Brain microvascular endothelial cell (primary cell): ENCODE measurements at regions not wholly inside any gene's neighbourhood (a gene's known extent, or its start where the extent isn't known, plus 50 kb on each side); places are given as distances from the start of the nearest gene placed in this dataset.

Experiments used
- DNase-seq: peaks from one replicate; pipeline ENCODE4 v3.0.0-alpha.2; 2020
- H3K27ac ChIP-seq: fragments of 250-450 bp; sonication (Bioruptor Pico); 2 replicates; pipeline ENCODE4 v1.5.1; 2020; ENCODE audit warnings: mild to moderate bottlenecking, moderate library complexity
- H3K27me3 ChIP-seq: fragments of 250-450 bp; sonication (Bioruptor Pico); replicated peaks from 2 replicates; pipeline ENCODE4 v1.5.1; 2020; ENCODE audit warnings: mild to moderate bottlenecking
- H3K36me3 ChIP-seq: fragments of 250-450 bp; sonication (Bioruptor Pico); replicated peaks from 2 replicates; pipeline ENCODE4 v1.5.1; 2020; ENCODE audit warnings: mild to moderate bottlenecking
- H3K4me3 ChIP-seq: 2 replicates; pipeline ENCODE4 v1.5.1; 2011; ENCODE audit warnings: low read depth, mild to moderate bottlenecking, control low read depth, low read length, moderate library complexity
- in situ Hi-C: cut with HindIII; loops from 2 replicates; pipeline ENCODE4 v1.10.0; 2017; ENCODE audit warnings: low sequenced_read_pairs, low pct_ligation_motif_present
- TF ChIP-seq, protein P1 (sequence below): IDR thresholded peaks from 2 replicates; pipeline ENCODE4 v1.5.1; 2011; ENCODE audit warnings: low read depth, mild to moderate bottlenecking, moderate library complexity, low read length, control low read depth, inconsistent platforms; ENCODE audit errors: missing control alignments

DNA sequence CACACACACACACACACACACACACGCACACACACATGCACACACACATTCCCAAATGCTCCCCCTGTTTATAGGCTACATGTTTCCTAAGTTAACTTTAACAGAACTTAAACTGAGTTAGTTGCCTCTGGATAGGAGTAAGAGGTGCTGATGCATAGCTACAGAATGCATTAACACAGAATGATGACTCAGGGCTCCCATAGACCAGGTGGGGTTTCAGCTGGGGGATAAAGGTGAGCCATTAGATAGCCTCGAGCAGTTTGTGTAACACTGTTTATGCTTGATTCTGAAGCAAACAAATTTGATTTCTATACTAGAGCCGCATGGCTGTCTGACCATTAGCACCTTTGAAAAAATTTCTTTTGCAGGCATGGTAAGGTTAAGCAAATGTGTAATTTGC lies 741.0 kb downstream of the PLCL1 start:
- Histone ChIP-seq H3K27ac (no peak overlapping the region), H3K27me3 (no peaks in the 10 kb centered on the region), H3K4me3 (no peak overlapping the region), H3K36me3 (no peaks in the 10 kb centered on the region)
- TF ChIP-seq, protein P1, sequence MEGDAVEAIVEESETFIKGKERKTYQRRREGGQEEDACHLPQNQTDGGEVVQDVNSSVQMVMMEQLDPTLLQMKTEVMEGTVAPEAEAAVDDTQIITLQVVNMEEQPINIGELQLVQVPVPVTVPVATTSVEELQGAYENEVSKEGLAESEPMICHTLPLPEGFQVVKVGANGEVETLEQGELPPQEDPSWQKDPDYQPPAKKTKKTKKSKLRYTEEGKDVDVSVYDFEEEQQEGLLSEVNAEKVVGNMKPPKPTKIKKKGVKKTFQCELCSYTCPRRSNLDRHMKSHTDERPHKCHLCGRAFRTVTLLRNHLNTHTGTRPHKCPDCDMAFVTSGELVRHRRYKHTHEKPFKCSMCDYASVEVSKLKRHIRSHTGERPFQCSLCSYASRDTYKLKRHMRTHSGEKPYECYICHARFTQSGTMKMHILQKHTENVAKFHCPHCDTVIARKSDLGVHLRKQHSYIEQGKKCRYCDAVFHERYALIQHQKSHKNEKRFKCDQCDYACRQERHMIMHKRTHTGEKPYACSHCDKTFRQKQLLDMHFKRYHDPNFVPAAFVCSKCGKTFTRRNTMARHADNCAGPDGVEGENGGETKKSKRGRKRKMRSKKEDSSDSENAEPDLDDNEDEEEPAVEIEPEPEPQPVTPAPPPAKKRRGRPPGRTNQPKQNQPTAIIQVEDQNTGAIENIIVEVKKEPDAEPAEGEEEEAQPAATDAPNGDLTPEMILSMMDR = no peak
- DNase-seq = no peak
- in situ Hi-C loops = no loop called here

DNA sequence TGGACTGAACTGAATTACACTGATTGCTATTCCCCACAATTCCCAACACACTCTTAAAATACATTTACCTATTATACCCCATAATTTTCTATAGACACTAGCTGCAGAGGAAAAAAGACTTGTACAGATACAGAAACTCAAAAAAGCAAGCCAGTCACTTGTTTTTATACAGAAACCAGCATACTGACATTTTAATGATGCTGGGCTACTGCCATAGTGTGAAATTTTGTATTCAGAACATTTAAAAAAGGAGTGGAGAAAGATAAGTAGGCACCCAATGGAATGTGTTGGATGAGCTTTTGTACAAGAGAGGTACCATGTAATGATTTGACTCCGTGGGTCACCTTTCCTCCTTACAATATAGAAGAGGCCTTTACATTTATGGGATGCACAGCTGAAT lies 740.1 kb downstream of the PLCL1 start:
- Histone ChIP-seq H3K4me3 (no peak overlapping the region), H3K27ac (no peak overlapping the region), H3K27me3 (no peaks in the 10 kb centered on the region), H3K36me3 (no peaks in the 10 kb centered on the region)
- DNase-seq = no peak
- in situ Hi-C loops = no loop called here
- TF ChIP-seq, protein P1 = no peak

DNA sequence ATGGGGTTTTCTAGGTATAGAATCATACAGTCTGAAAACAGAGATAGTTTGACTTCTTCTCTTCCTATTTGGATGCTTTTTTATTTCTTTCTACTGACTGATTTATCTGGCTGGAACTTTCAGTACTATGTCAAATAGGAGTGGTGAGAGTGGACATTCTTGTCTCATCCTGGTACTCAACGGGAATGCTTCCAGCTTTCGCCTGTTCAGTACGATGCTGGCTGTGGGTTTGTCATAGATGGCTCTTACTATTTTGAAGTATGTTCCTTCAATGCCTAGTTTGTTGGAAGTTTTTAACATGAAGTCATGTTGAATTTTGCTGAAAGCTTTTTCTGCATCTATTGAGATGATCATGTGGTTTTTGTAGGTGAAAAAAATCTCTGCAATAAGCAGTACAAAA lies 730.4 kb downstream of the PLCL1 start:
- H3K4me3 ChIP-seq = no peak overlapping the region
- in situ Hi-C loops = no loop called here
- H3K36me3 ChIP-seq = no peaks in the 10 kb centered on the region
- no peak overlapping the region for H3K27ac ChIP-seq
- H3K27me3 ChIP-seq = no peaks in the 10 kb centered on the region
- TF ChIP-seq, protein P1 = no peak
- no peak for DNase-seq

DNA sequence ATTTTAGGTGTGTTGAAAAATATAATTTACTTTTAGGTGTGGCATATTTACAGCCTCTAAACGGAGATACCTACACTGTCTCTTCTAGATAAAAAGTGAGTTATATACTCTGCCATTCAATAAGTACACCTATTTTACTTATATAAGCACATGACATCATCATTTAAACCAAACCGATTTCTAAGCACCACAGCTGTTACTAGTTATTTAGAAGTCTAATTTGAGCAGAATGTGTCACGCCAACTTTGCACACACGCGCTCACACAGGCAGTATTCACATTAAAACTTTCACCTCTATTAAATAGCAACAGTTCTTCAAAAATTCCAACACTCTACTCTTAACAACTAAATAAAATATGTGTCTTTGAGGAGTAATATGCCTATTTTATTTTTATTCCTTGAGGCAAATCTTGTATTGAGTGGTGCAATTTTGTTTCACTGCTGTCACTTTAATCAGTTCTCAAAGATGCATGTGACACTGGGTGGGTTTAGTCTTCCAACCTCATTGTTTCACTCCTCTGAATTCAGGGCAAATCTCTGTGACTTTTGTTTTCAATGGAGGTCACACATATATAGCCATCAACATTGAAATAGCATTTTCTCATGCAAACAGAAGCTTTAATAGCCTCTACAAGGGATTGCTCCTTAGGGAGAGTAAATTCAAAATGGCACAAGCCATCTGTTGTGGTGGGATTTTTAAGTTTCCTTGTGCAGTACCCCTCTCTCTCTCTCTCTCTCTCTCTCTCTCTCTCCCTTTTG lies 721.0 kb downstream of the PLCL1 start:
- in situ Hi-C loops = no loop called here
- DNase-seq = no peak

DNA sequence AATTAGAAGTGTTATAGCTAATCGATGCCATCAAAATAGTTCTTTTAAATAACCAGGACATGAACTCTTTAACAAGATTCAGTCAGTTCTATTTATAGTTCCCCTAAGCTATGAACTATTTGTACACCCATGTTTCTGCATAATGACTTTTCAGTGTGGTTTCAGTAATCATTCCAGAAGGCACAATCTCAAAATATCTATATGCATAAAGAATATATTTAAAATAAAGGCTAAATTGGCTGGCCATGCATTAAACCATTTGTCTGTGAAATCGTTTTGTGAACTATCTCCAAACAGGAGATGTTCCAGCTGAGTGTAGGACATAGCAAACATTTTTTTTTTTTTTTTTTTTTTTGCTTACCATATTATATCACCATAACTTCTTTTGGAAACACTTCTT lies 719.3 kb downstream of the PLCL1 start:
- TF ChIP-seq, protein P1 = no peak
- Histone ChIP-seq H3K36me3 (no peaks in the 10 kb centered on the region), H3K27ac (no peak overlapping the region), H3K4me3 (no peak overlapping the region), H3K27me3 (no peaks in the 10 kb centered on the region)
- DNase-seq = no peak
- in situ Hi-C loops = no loop called here

More for the DNA sequence above, 721.0 kb downstream of the PLCL1 start:
- H3K36me3 ChIP-seq = no peaks in the 10 kb centered on the region
- no peak overlapping the region for H3K27ac ChIP-seq
- no peak overlapping the region for H3K4me3 ChIP-seq
- TF ChIP-seq, protein P1 = no peak
- H3K27me3 ChIP-seq = no peaks in the 10 kb centered on the region

DNA sequence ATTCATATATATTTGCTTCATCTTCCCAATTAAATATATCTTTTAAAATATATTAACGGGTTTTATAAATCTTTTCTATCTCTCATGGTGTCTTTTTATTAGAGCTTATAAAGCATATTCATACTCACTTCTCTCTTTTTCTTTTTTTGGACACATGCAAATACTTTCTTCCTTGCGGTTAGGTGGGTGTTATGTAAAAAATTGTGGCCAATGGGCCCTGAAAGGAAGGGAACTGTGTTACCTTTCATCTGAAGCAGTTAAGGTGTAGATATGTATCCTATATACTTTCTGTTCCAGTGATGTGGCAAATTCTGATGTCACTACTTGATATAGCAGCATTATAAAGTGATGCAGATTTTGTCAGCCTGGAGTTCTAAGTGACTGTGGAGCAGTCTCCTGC lies 714.5 kb downstream of the PLCL1 start:
- Histone ChIP-seq H3K36me3 (no peaks in the 10 kb centered on the region), H3K27ac (no peak overlapping the region), H3K27me3 (no peaks in the 10 kb centered on the region), H3K4me3 (no peak overlapping the region)
- in situ Hi-C loops = no loop called here
- TF ChIP-seq, protein P1 = no peak
- no peak for DNase-seq
